LHCN-M2 (cell line): ENCODE measurements at regions not wholly inside any gene's neighbourhood (a gene's known extent, or its start where the extent isn't known, plus 50 kb on each side); places are given as distances from the start of the nearest gene placed in this dataset.
"Not testable (repeated sequence)": the region's sequence is repeated elsewhere in the genome, so short reads cannot be mapped to it uniquely, and the experiment has no call there.

Experiments used
- DNase-seq: peaks from one replicate; pipeline ENCODE4 v3.0.0-alpha.2; 2012; ENCODE audit warnings: low read depth

DNA sequence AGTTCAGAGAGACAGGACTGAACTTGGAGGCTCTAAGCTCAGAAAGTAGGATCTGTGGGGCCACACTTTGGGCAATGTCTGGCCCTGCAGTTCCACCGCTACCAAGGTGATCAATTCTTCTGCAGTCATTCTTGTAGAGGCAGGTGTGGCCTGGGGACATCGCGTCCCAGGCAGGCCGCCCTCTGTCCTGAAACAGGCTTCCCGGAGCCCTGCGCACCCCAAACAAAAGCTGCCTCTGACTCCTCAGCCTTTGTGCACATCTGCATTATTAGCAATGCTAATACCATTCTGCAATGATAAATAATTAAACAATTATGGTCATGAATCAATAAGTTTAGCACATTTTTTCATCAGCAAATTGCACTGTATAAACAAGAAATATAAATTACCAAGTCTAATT, 160.2 kb downstream of the URI1 start:
- DNase-seq = no peak

DNA sequence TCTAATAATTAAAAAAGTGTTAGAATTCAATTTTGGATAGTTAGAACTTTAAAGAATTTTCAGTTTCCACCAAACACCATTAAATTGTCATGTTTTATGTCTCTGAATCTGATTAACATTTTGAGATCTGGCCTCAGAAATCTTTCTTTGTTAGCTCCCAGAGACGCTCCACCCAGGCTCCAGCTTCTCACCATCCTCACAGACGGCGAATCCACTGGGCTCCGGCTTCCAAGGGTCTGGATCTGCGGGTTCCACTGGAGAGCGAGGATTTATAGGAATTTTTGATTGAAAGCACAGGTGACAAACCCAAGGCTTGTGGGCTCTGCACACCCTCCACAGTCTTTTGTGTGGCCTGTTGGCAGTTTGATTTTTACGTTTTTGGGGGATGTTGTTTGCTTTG, 160.6 kb downstream of the URI1 start:
- no peak for DNase-seq

DNA sequence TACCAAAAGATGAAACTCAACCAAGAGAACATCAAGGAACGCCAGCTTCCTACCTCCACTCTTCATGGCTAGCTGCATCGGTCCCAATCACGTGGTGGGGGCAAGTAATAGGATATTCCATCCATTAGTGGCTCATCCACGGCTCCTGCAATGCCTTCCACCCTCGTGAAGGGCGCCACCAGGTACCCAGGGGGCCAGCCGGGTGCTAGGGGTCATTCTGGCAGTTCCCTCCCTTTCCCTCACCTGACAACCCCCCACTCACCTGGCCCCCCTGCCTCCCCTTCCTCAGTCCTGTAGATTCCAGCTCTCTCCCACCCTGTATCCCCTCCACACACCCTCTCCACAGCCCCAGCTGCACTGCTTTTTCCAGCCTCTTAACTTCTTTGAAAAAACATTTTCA, 161.9 kb downstream of the URI1 start:
- no peak for DNase-seq

DNA sequence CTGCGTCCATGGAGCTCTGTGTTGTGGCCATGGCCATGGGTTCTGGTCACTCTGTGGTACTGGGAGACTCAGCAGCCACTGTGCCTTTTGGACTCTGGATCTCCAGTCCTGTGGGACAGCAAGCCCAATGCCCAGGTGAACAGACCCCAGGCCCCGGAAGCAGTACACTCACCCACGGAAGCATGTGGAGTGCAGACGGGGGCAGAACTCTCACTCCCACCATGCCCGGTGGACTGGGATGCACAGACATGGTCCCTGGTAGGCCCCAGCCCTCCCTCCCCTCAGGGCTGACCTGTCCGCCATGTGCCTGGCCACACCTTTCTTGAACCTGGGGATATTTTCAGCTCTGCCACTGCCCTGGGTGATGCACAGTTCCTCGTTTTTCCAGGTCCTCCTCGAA, 163.3 kb downstream of the URI1 start:
- no peak for DNase-seq

DNA sequence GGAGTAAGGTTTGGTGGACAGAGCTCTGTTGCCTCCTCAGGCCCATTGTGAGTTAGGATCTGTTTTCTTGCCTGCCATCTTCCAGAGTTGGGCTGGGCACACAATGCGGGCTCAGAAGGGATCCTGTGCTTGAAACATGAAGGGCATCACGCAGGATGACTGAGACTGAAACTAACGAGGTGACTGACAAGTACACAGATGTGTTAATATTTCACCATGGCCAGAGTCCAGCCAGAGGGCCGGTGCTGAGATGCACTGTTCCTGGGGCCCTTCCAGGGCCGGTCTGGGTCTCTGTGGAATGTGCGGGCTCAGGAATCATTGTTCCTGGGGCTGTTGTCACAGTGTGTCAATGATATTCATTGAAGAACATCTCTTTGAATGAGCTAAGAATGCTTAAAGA, 163.7 kb downstream of the URI1 start:
- DNase-seq = no peak

DNA sequence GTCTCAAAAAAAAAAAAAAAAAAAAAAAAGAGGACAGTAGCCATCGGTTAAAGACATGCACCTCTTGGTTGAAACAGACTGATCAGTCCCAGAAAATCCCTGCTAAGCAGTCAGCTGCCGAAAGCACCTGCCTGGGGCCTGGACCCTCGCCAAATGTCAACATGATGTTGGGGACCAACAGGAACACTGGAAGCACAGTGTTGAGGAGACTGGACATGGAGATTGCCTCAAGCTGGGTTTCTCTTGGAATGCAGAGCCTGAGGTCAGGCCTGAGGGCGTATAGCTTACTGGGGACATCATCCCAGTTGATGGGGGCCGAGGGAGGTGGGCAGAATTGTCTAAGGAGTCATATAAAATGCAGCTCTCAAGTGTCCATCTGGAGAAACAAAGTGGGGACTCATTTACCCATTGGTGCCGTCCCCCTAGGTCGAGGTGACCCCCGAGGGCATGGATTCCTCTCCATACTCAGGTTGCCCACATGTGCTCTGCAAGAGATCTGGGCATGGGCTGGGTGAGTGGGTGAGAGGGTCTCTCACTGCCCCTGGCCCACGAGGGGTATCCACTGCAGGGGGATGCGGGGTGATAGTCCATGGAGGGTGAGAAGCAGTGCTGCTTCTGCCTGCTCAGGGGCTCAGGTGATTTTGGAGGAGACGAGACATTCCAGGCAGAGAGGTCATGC, 164.5 kb downstream of the URI1 start:
- DNase-seq = no peak

DNA sequence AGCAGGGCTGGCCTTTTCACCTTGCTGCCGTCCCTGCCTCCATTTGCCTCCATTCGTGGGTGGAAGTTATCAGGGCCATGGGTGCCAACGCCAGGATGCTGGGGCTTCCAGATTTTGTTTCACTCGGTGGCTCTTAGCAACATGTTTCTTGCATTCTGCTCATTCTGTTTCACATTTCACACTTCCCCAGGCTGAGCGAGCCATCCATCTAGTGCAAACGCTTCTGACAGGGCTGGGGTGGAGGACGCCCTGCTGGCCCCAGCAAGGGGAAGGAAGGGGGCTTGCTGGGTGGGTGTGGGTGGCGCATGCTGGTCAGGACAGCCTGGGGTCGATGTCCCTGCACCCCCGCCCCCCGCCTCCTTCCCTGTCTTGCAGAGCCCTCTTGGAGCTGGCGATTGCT, 165.2 kb downstream of the URI1 start:
- DNase-seq = no peak

DNA sequence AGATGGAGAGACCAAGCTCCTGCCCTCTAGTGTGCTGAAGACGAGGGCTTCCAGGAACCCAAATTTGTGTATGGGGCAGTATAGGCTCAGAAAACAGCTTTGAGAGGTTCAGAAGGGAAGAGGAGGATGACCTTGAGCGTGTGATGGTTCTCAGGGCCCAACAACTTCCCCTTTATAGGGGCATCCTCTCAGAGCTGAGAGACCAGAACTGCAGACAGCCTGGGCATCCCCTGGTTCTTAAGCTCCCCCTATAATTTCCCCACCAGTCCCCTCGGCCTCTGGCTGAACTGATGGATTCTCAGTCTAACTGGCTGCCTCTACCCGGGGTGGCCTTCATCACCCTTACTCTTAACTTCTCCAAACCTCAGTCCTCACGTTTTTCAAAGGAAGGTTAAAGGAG, 167.5 kb downstream of the URI1 start:
- DNase-seq = no peak

DNA sequence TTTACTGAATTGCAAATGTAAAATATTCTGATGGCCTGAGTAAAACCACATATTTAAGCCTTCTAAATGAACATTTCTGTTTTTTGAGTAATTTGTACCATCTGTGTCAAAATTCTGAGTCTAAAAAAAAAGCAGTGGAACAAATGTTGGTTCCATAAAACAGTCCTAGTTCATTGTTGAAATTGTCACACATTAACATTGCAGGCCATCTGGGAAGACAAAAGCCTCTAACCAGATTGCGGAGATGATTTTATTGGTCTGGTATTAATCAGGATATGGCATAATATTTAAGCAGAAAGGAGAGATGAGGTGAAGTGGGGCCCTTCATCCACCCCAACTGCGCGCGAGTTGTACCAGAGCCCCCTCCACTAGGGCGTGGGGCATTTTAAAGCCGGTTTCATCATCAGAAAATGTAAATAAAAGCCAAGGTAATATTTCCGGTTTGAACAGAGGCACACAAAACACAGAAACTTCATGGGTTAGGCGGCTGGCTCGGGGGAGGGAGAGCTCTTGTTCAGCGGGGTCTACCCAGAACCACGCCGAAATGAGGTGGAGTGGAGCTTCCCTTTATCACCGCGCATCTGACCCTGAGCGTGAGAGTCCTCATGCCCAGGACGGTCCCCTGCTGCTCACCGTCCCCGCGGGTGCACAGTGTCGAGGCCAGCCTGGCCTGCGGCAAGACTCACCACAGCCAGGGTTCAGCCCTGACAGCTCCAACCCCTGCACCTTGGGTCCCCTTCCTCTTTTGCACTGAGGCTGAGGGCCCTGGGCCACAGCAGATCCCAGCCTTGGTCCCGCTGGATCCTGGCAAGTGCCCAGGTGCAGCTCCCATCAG, 169.2 kb downstream of the URI1 start:
- DNase-seq = no peak

DNA sequence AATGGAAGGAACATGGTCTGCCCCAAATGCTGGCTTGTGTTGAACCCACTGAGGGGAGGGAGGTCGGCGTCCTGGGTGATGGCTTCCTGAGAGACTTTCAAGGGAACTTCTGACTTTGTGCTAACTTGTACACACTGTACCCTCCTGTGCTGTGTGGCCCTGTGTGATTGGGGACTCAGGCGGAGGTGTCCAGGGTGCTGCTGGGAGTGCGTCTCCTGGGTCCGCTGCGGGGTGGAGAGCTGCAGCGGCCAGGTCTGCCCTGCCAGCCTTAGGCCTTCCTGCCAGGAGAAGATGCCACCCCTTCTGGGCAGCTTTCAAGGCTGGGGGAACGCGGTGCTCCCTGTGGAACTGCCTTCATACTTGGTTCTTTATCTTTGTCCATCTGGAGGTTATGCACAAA, 170.1 kb downstream of the URI1 start:
- no peak for DNase-seq

DNA sequence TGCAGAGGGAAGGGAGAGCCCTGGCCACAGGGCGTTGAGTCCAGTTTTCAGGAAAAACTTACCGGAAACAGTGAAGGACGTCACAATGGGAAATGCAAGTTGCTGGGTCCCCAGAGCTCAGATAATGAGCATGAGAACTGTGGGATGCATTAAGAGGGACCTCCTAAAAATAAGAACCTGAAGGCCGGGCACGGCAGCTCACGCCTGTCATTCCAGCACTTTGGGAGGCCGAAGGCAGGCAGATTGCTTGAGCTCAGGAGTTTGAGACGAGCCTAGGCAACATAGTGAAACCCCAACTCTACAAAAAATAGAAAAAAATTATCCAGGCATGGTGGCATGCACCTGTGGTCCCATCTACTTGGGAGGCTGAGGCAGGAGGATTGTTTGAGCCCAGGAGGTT, 170.6 kb downstream of the URI1 start:
- no peak for DNase-seq

DNA sequence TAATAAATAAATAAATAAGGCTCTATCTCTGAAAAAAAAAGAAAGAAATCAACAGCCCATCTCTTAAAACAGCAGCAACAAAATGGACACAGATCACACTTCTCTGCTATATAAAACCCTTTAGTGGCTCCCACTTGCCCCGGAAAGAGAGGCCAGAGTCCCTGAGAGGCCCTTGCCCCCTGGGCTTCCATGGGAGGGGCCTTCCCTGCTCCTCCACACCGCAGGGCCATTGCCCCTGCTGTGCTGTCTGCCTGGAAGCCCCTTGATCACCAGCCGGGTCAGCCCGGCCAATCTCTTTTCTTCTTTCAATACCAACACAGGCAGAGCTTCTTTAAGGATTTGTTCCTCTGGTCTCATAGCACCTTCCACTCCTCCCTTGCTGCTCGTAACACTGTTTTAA, 171.1 kb downstream of the URI1 start:
- no peak for DNase-seq

DNA sequence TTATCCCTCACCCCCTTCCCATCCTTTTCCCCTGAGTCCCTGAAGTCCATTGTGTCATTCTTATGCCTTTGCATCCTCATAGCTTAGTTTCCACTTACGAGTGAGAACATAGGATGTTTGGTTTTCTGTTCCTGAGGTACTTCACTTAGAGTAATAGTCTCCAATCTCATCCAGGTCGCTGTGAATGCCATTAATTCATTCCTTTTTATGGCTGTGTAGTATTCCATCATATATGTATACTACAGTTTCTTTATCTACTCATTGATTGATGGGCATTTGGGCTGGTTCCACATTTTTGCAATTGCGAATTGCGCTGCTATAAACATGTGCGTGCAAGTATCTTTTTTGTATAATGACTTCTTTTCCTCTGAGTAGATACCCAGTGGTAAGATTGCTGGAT, 172.1 kb downstream of the URI1 start:
- DNase-seq = not testable (repeated sequence)

DNA sequence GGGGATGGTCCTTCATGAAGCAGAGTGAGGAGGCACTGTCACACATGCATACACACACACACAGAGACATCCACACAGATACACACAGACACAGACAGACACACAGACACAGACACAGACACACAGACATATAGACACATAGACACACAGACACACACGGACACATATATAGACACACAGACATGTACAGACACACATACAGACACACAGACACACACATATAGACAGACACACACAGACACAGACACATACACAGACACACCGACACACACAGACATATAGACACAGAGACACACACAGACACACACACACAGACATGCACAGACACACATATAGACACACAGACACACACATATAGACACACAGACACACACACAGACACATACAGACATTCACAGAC, 173.9 kb downstream of the URI1 start:
- no peak for DNase-seq

DNA sequence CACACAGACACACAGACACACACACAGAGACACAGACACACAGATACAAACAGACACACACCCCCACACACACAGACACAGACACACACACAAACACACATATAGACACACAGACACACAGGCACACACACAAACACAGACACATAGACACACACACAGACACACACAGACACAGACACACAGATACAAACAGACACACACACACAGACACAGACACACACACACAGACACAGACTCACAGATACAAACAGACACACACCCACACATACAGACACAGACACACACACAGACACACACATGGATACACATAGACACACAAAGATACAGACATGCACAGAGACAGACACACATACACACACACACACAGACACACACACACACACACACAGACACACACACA, 174.5 kb downstream of the URI1 start:
- no peak for DNase-seq

DNA sequence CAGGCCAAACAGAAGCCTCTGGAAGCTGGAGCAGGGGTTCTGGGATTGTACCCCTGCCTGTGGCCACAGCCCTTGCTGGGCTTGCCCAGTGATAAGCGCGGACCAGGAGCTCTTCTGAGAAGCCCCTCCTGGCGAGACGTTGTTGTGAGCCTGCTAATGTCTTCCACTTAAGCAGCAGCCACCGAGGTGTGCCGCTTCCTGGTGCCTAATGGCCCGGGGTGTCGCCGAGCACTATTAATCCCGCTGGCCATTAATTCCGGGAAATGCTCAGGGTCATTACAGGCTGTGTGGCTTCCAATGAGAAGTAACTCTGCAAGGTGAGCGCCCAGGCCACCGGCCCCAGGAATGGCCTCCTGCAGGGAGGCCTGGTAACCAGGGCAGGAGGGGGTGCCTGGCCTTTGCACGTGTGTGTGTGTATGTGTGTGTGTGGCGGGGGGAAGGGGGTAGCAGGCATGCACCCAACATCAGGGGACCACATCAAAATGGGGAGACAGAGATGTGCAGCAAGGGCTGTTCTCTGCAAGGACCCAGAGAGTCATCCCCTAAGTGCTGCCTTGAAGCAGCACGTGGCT, 175.0 kb downstream of the URI1 start:
- DNase-seq = no peak

DNA sequence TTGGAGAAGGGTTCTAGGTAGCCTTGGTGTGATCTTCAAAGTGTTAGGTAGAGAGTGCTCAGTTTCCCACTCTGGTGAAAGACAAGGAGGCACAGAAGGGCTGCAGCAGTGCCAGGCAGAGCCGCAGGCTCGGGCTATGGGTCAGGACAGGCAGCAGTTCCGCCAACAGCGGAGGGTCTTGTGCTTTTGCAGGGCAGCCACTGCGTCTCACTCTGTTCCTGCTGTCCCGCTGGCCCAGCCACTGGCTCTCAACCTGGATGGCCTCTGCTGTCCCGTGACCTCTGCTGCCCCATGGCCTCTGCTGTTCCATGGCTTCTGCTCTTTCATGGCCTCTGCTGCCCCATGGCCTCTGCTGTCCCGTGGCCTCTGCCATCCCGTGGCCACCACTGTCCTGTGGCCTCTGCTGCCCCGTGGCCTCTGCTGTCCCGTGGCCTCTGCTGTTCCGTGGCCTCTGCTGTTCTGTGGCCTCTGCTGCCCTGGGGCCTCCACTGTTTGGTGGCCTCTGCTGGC, 175.7 kb downstream of the URI1 start:
- no peak for DNase-seq

DNA sequence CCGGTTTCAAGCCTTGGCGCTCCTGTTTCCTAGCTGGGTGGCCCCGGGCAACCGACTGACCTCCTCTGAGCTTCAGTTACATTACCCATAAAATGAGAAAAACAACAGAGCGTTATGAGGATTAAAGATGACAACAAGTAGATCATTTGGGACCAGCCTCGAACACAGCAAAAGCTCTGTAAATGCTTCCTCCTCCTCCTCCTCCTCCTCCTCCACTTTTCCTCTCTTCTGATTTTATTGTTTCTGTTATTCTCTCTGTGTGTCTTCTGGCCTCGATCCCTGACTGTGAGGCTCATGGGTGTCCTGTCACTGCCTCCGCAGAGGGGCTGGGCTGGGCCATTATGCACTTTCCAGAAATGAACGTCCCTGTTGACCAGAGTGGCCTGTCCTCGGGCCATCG, 176.2 kb downstream of the URI1 start:
- DNase-seq = no peak

DNA sequence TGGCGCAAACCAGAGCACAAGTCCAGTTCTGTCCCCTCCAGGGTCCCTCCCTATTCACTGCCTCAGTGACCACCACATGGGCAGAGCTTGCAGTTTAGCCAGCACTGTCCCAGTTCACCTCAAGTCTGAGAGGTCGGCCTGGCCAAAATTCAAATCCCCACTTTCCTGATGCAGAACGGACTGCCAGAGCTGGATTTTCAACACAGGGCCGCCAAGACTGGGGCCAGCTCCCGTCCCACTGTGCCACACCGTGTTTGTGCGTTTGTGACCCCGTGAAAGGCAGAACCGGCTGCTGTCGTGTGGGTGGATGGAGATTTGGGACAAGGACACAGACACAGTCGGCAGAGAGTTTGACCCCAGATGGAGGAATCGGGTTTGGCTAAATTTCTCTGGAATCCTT, 176.7 kb downstream of the URI1 start:
- DNase-seq = no peak

DNA sequence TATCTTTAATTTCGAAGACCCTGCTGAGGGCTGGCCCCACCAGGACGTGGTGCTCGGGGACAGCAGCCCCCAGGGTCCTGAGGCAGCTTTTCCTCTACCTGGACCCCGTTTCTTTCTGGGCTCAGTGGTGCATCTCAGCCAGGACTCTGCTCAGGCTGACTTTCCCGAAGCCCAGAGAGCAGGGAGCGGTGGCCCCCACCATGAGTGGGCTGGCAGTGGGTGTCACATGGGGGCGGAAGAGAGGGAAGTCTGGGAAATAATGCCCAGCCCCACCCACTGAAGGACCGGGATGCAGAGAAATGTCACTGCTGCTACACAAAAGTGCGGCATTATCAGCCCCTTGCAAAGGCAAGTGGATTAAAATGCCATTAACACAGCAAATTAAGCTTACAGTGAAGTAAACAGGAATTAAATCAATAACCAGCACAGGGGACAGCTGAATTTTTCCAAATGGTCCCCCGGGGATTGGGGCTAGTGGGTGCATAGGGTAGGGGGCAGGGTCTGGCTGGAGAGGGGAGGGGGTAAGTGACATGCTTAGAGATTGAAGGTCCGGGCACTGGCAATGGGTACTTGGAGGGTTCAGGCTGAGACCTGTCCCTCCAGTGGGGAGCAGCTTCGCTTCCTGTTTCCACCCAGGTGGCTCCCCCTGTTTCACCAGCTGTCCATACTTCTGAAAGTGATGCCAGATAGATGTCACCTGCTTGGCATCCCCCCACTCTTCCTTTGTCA, 177.3 kb downstream of the URI1 start:
- DNase-seq = no peak

DNA sequence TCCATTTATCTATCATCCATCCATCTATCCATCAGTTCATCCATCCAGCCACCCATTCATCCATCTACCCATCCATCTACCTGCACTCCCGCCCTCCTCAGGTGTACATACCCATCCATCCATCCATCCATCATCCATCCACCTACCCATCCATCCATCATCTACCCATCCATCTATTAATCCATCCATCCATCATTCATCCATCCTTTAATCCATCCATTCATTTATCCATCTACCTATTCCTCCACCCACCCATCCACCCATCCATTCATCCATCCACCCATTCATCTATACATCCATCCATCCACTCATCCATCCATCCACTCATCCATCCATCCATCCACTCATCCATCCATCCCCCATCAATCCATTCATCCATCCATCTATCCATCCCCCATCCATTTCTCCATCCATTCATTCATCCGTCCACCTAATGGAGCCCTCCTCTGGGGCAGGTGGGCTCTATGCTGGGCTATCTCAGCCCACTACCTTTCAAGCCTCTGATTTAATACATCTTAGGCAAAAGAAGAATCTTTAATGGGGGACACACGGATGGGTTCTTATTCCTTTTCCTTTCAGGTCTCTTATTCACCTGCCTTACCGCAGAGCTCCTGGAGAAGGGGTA, 178.9 kb downstream of the URI1 start:
- DNase-seq = no peak

DNA sequence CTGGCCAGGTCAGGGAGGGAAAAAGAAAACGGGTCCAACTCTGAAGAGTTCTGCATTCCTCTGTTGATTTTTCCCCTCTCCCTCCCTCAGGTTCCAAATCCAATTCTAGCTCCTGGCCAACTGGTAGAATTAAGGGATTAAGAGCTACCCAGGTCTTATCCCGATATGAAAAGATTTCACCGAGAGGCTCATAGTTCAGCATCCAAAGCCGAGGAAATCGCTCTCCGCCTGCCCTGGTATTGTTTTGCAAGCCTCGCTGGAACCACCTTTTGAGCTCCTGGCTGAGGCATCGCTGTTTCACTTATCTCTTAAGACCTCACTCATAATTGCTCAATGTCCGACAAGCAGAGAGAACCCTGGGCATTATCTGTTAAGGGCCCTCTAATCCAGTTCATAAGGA, 180.4 kb downstream of the URI1 start:
- no peak for DNase-seq
